ENCODE measurements at regions not wholly inside any gene's neighbourhood (a gene's known extent, or its start where the extent isn't known, plus 50 kb on each side); places are given as distances from the start of the nearest gene placed in this dataset.

DNA sequence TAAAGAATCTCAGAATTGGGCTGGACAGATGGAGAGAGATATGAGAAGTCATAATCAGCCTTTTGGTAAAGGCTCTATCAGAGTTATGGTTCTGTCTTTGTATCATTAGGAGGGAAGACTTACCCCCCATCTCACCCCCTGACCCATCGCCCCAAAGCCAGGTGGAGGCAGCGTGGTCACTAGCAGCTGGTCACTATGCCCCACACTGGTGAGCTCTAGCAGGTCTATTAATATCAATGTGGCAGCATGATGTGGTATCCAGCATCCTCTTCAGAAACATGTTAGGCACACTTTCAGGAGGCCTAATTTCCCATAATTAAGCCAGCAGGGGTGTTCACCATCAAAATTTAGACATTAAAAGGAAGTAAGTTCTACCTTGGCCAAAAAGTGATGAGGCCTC, 183.8 kb upstream of the COX10 start:
- TF ChIP-seq, protein P1, sequence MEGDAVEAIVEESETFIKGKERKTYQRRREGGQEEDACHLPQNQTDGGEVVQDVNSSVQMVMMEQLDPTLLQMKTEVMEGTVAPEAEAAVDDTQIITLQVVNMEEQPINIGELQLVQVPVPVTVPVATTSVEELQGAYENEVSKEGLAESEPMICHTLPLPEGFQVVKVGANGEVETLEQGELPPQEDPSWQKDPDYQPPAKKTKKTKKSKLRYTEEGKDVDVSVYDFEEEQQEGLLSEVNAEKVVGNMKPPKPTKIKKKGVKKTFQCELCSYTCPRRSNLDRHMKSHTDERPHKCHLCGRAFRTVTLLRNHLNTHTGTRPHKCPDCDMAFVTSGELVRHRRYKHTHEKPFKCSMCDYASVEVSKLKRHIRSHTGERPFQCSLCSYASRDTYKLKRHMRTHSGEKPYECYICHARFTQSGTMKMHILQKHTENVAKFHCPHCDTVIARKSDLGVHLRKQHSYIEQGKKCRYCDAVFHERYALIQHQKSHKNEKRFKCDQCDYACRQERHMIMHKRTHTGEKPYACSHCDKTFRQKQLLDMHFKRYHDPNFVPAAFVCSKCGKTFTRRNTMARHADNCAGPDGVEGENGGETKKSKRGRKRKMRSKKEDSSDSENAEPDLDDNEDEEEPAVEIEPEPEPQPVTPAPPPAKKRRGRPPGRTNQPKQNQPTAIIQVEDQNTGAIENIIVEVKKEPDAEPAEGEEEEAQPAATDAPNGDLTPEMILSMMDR (IDR thresholded peaks at IDR 0.05), result no peak
- TF ChIP-seq POLR2A (IDR thresholded peaks at IDR 0.05), result no peak
